SK-N-SH (cell line): ENCODE measurements at regions not wholly inside any gene's neighbourhood (a gene's known extent, or its start where the extent isn't known, plus 50 kb on each side); places are given as distances from the start of the nearest gene placed in this dataset.

ENCODE experiments used
- CTCF ChIA-PET: fragments of 300-600, 350-600 bp; formaldehyde crosslinking; extraction: SDS; loops from one replicate; lab custom pipeline; 2021; lab: Yijun Ruan, JAX
- POLR2A ChIA-PET: fragments of 350-600 bp; sonication (Branson Sonifier 250); formaldehyde crosslinking; extraction: SDS; loops from one replicate; lab custom pipeline; 2020; ENCODE audit warnings: antibody characterized with exemption, inconsistent platforms; lab: Yijun Ruan, JAX
- DNase-seq: peaks from one replicate; pipeline ENCODE4 v3.0.0; 2012
- H2AFZ ChIP-seq: fragments of 200-600 bp; sonication (generic); 2 replicates; pipeline ENCODE4 v1.8.1; 2016; ENCODE audit warnings: antibody characterized with exemption, mild to moderate bottlenecking, low read depth
- H3F3A ChIP-seq: fragments of 200-600 bp; sonication (generic); replicated peaks from 2 replicates; pipeline ENCODE3; 2016; ENCODE audit warnings: antibody characterized with exemption, mild to moderate bottlenecking; ENCODE audit not compliant: insufficient read depth
- H3K27ac ChIP-seq, 2 experiments: fragments of 200-500 bp in 1 of 2; fragments of 200-600 bp in 1 of 2; sonication (Bioruptor generic) in 1 of 2; sonication (generic), shearing (Covaris generic) in 1 of 2; 2 replicates each; pipeline versions ENCODE4 v1.5.1 to v1.6.1; 2014 to 2016; ENCODE audit warnings: low read depth in 2 of 2, inconsistent platforms in 1 of 2, low read length in 1 of 2, mild to moderate bottlenecking in 1 of 2, mixed read lengths in 1 of 2
- H3K27me3 ChIP-seq: fragments of 200-600 bp; sonication (generic), shearing (Covaris generic); 2 replicates; pipeline ENCODE4 v1.6.1; 2016; ENCODE audit warnings: mixed run types; ENCODE audit not compliant: insufficient read depth
- H3K36me3 ChIP-seq, 2 experiments: fragments of 200-500 bp in 1 of 2; fragments of 200-600 bp in 1 of 2; sonication (Bioruptor generic) in 1 of 2; sonication (generic) in 1 of 2; replicated peaks in 1 of 2; 2 replicates each; pipeline versions ENCODE3 to v1.5.1; 2014 to 2016; ENCODE audit warnings: low read length in 1 of 2, mild to moderate bottlenecking in 1 of 2; ENCODE audit not compliant: insufficient read depth in 2 of 2, control insufficient read depth in 1 of 2
- H3K4me1 ChIP-seq, 2 experiments: fragments of 200-500 bp in 1 of 2; fragments of 200-600 bp in 1 of 2; sonication (Bioruptor generic) in 1 of 2; sonication (generic), shearing (Covaris generic) in 1 of 2; 2 replicates each; pipeline versions ENCODE4 v1.5.1 to v1.6.1; 2014 to 2016; ENCODE audit warnings: low read depth in 1 of 2, low read length in 1 of 2, mixed run types in 1 of 2; ENCODE audit not compliant: insufficient read depth in 2 of 2, control insufficient read depth in 1 of 2
- H3K4me2 ChIP-seq: fragments of 200-600 bp; sonication (generic), shearing (Covaris generic); 2 replicates; pipeline ENCODE4 v1.6.1; 2017; ENCODE audit warnings: mixed run types
- H3K4me3 ChIP-seq, 2 experiments: fragments of 200-500 bp in 1 of 2; fragments of 200-600 bp in 1 of 2; sonication (Bioruptor generic) in 1 of 2; sonication (generic), shearing (Covaris generic) in 1 of 2; 2 replicates each; pipeline versions ENCODE4 v1.5.1 to v1.8.1; 2014 to 2016; ENCODE audit warnings: low read depth in 2 of 2, inconsistent platforms in 1 of 2, low read length in 1 of 2, mild to moderate bottlenecking in 1 of 2, mixed read lengths in 1 of 2, moderate library complexity in 1 of 2
- H3K79me2 ChIP-seq: fragments of 200-600 bp; sonication (generic); 2 replicates; pipeline ENCODE4 v1.8.1; 2017; ENCODE audit warnings: mild to moderate bottlenecking; ENCODE audit not compliant: insufficient read depth
- H3K9ac ChIP-seq: fragments of 200-600 bp; sonication (generic); 2 replicates; pipeline ENCODE4 v1.6.1; 2017; ENCODE audit warnings: mixed run types
- H3K9me2 ChIP-seq: fragments of 200-600 bp; sonication (generic); 2 replicates; pipeline ENCODE4 v1.6.1; 2017; ENCODE audit warnings: mixed run types
- H3K9me3 ChIP-seq: fragments of 200-600 bp; sonication (generic); 2 replicates; pipeline ENCODE4 v1.6.1; 2017; ENCODE audit warnings: mixed run types, mild to moderate bottlenecking, moderate library complexity
- H4K20me1 ChIP-seq: fragments of 200-600 bp; sonication (generic); 2 replicates; pipeline ENCODE4 v1.6.1; 2017; ENCODE audit warnings: mild to moderate bottlenecking, mixed run types; ENCODE audit not compliant: insufficient read depth
- ELF1 ChIP-seq: IDR thresholded peaks from 2 replicates; pipeline ENCODE4 v1.4.0; 2012
- EZH2phosphoT487 ChIP-seq: fragments of 200-600 bp; sonication (generic); IDR thresholded peaks from 2 replicates; pipeline ENCODE4 v1.6.1; 2017; ENCODE audit warnings: low read depth, mixed run types, mild to moderate bottlenecking, antibody characterized with exemption, moderate library complexity, borderline replicate concordance
- FOXJ3 ChIP-seq: sonication (generic); formaldehyde crosslinking; IDR thresholded peaks from 2 replicates; pipeline ENCODE4 v1.5.1; 2020; ENCODE audit warnings: mild to moderate bottlenecking, missing genetic modification reagents
- FOXM1 ChIP-seq: IDR thresholded peaks from 2 replicates; pipeline ENCODE4 v1.4.0; 2012; ENCODE audit warnings: low read depth, mild to moderate bottlenecking
- GABPA ChIP-seq: IDR thresholded peaks from 2 replicates; pipeline ENCODE4 v1.4.0; 2012; ENCODE audit warnings: low read depth, mild to moderate bottlenecking
- NRF1 ChIP-seq: IDR thresholded peaks from 2 replicates; pipeline ENCODE4 v1.6.1; 2012; ENCODE audit warnings: low read depth, mild to moderate bottlenecking, low read length
- RAD21 ChIP-seq: IDR thresholded peaks from 2 replicates; pipeline ENCODE4 v1.6.1; 2012; ENCODE audit warnings: mild to moderate bottlenecking, low read length
- RFX5 ChIP-seq: IDR thresholded peaks from 2 replicates; pipeline ENCODE4 v1.6.1; 2012; ENCODE audit warnings: mild to moderate bottlenecking, improper control_type of control experiment, low read length
- RXRA ChIP-seq: IDR thresholded peaks from 2 replicates; pipeline ENCODE4 v1.4.0; 2012; ENCODE audit warnings: low read depth, mild to moderate bottlenecking, borderline replicate concordance
- WGBS: methylation state at CpG from one replicate; pipeline ENCODE4 v1.1.6; 2017; ENCODE audit warnings: low lambda C conversion rate; 5-methylcytosine and 5-hydroxymethylcytosine counted together
- TF ChIP-seq, protein P1 (sequence below): fragments of 150-350 bp; IDR thresholded peaks from 2 replicates; pipeline ENCODE4 v1.6.1; 2017; ENCODE audit warnings: antibody characterized with exemption, low read length, low read depth, borderline replicate concordance
- TF ChIP-seq, protein P2 (sequence below): IDR thresholded peaks from 2 replicates; pipeline ENCODE4 v1.4.0; 2012; ENCODE audit warnings: low read depth, borderline replicate concordance
- TF ChIP-seq, protein P3 (sequence below): IDR thresholded peaks from 2 replicates; pipeline ENCODE4; 2012

DNA sequence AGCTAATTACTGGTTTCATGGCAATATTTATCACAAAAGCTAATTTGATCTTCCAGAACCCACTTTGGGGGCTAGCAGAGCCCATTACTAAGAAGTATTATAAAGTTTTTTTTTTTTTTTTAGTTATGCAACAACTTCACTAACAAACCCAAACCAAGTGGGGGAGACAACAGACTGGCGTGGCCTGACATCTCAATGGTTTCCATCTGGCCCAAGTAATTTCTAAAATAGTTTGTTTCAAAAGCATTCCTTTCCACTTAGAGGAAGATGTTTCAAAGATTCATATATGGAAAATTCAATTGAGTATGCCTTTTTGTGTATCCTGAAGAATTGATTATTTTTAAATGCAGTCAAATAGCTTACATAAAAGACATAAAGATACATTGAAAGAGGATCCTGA lies 367.1 kb downstream of the HRH4 start:
- CTCF ChIA-PET: interaction anchor here (0.6 kb wide), 1 partner anchor 8 kb away, joined by 4 read pairs; no protein-coding TSS in a partner anchor
- no peak overlapping the region for H2AFZ ChIP-seq
- no peak overlapping the region for H3K4me3 ChIP-seq
- H3K9me3 ChIP-seq: no peaks in the 10 kb centered on the region
- DNase-seq: no peak
- H3F3A ChIP-seq: no peaks in the 10 kb centered on the region
- H3K79me2 ChIP-seq: no peaks in the 10 kb centered on the region
- no peak overlapping the region for H3K9ac ChIP-seq
- H3K27me3 ChIP-seq: no peaks in the 10 kb centered on the region; the same call in 1 of the 2 replicates
- H4K20me1 ChIP-seq: no peaks in the 10 kb centered on the region
- no peak overlapping the region for H3K27ac ChIP-seq
- TF ChIP-seq RXRA (no peak), RFX5 (no peak)
- TF ChIP-seq, protein P1, sequence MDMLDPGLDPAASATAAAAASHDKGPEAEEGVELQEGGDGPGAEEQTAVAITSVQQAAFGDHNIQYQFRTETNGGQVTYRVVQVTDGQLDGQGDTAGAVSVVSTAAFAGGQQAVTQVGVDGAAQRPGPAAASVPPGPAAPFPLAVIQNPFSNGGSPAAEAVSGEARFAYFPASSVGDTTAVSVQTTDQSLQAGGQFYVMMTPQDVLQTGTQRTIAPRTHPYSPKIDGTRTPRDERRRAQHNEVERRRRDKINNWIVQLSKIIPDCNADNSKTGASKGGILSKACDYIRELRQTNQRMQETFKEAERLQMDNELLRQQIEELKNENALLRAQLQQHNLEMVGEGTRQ: no peak
- no peaks in the 10 kb centered on the region for H3K36me3 ChIP-seq
- H3K4me1 ChIP-seq: no peaks in the 10 kb centered on the region
- 48% methylated on average over 1 of the region's 1 CpG for WGBS
- POLR2A ChIA-PET: no interaction called here
- no peaks in the 10 kb centered on the region for H3K9me2 ChIP-seq
- no peak overlapping the region for H3K4me2 ChIP-seq

DNA sequence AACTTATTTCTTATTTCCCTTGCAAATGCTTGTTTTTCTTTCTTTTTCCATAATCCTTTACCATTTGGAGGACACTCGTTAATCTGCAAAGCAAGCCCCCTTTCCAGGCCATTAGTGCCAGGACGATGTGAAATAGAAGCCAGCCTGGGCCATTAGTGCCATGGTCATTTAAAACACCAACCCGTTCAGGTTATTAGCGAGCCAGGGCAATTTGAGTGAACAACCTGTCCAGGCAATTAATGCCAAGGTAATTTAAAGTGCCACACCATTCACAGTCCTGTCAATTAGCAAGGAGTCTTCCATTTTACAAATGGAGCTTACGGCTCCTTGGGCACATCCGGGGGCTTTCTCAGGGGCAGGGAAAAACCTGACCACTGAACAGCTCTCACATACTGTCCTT lies 370.6 kb downstream of the HRH4 start:
- DNase-seq: no peak
- no peaks in the 10 kb centered on the region for H3K4me1 ChIP-seq
- H4K20me1 ChIP-seq: no peaks in the 10 kb centered on the region
- no peaks in the 10 kb centered on the region for H3K9me2 ChIP-seq
- TF ChIP-seq NRF1 (no peak), FOXJ3 (CRISPR knock-in tag) (no peak), GABPA (no peak), FOXM1 (no peak), RXRA (no peak), RAD21 (no peak), ELF1 (no peak), EZH2phosphoT487 (no peak)
- TF ChIP-seq, protein P2, sequence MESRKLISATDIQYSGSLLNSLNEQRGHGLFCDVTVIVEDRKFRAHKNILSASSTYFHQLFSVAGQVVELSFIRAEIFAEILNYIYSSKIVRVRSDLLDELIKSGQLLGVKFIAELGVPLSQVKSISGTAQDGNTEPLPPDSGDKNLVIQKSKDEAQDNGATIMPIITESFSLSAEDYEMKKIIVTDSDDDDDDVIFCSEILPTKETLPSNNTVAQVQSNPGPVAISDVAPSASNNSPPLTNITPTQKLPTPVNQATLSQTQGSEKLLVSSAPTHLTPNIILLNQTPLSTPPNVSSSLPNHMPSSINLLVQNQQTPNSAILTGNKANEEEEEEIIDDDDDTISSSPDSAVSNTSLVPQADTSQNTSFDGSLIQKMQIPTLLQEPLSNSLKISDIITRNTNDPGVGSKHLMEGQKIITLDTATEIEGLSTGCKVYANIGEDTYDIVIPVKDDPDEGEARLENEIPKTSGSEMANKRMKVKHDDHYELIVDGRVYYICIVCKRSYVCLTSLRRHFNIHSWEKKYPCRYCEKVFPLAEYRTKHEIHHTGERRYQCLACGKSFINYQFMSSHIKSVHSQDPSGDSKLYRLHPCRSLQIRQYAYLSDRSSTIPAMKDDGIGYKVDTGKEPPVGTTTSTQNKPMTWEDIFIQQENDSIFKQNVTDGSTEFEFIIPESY: no peak
- TF ChIP-seq, protein P3, sequence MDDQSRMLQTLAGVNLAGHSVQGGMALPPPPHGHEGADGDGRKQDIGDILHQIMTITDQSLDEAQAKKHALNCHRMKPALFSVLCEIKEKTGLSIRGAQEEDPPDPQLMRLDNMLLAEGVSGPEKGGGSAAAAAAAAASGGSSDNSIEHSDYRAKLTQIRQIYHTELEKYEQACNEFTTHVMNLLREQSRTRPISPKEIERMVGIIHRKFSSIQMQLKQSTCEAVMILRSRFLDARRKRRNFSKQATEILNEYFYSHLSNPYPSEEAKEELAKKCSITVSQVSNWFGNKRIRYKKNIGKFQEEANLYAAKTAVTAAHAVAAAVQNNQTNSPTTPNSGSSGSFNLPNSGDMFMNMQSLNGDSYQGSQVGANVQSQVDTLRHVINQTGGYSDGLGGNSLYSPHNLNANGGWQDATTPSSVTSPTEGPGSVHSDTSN: no peak
- TF ChIP-seq, protein P1: no peak
- TF ChIP-seq, all 33 proteins: peak for 0
- no peaks in the 10 kb centered on the region for H3K79me2 ChIP-seq
- WGBS: 55% methylated on average over 6 of the region's 6 CpGs
- H3K36me3 ChIP-seq: no peaks in the 10 kb centered on the region
- no peak overlapping the region for H3K27ac ChIP-seq
- no peaks in the 10 kb centered on the region; the same call in 1 of the 2 replicates for H3K27me3 ChIP-seq
- H3F3A ChIP-seq: no peaks in the 10 kb centered on the region
- no peaks in the 10 kb centered on the region for H3K9me3 ChIP-seq
- no peak overlapping the region for H2AFZ ChIP-seq
- POLR2A ChIA-PET: no interaction called here
- H3K4me3 ChIP-seq: no peak overlapping the region
- CTCF ChIA-PET: interaction anchor here (1.5 kb wide), 1 partner anchor 343 kb away, joined by 3 read pairs; no protein-coding TSS in a partner anchor
- H3K4me2 ChIP-seq: no peak overlapping the region
- no peak overlapping the region for H3K9ac ChIP-seq
